Neural cell (in vitro differentiated cells): ENCODE measurements at regions not wholly inside any gene's neighbourhood (a gene's known extent, or its start where the extent isn't known, plus 50 kb on each side); places are given as distances from the start of the nearest gene placed in this dataset.
"Not testable (repeated sequence)": the region's sequence is repeated elsewhere in the genome, so short reads cannot be mapped to it uniquely, and the experiment has no call there.

Experiments
- H2AFZ ChIP-seq: fragments of 200-600, 300-800 bp; sonication (generic), shearing (Covaris generic); 2 replicates; pipeline ENCODE4 v1.6.0; 2014; ENCODE audit warnings: low read depth, mild to moderate bottlenecking, antibody characterized with exemption, low read length, moderate library complexity
- H3F3A ChIP-seq: fragments of 200-600 bp; shearing (Covaris generic); 2 replicates; pipeline ENCODE4 v1.6.1; 2016; ENCODE audit warnings: mild to moderate bottlenecking, moderate library complexity, mixed read lengths, antibody characterized with exemption, low read length; ENCODE audit not compliant: insufficient read depth, poor library complexity, severe bottlenecking
- H3K27ac ChIP-seq: fragments of 200-600, 300-800 bp; sonication (generic), shearing (Covaris generic); 2 replicates; pipeline ENCODE4 v1.5.1; 2014; ENCODE audit warnings: mild to moderate bottlenecking, low read length, moderate library complexity
- H3K27me3 ChIP-seq: fragments of 300-800, 200-600 bp; sonication (generic), shearing (Covaris generic); 2 replicates; pipeline ENCODE4 v1.6.0; 2014; ENCODE audit warnings: mild to moderate bottlenecking, low read depth, low read length, moderate library complexity; ENCODE audit not compliant: insufficient read depth
- H3K36me3 ChIP-seq: fragments of 300-800, 200-600 bp; sonication (generic), shearing (Covaris generic); 2 replicates; pipeline ENCODE4 v1.5.1; 2014; ENCODE audit warnings: mild to moderate bottlenecking, antibody characterized with exemption, low read length, moderate library complexity; ENCODE audit not compliant: insufficient read depth
- H3K4me2 ChIP-seq: fragments of 300-800, 200-600 bp; sonication (generic), shearing (Covaris generic); 2 replicates; pipeline ENCODE4 v1.6.0; 2014; ENCODE audit warnings: mild to moderate bottlenecking, low read length
- H3K4me3 ChIP-seq: fragments of 300-800, 200-600 bp; sonication (generic), shearing (Covaris generic); 2 replicates; pipeline ENCODE4 v1.5.1; 2014; ENCODE audit warnings: mild to moderate bottlenecking, low read length, moderate library complexity
- H3K79me2 ChIP-seq: fragments of 200-600 bp; shearing (Covaris generic); replicated peaks from 2 replicates; pipeline ENCODE4 v1.6.0; 2014; ENCODE audit warnings: mild to moderate bottlenecking, low read length, moderate library complexity; ENCODE audit not compliant: insufficient read depth
- H3K9ac ChIP-seq: fragments of 300-800, 200-600 bp; sonication (generic), shearing (Covaris generic); 2 replicates; pipeline ENCODE4 v1.6.1; 2016; ENCODE audit warnings: mild to moderate bottlenecking, low read length, mixed read lengths
- H3K9me2 ChIP-seq: fragments of 200-600 bp; shearing (Covaris generic); 2 replicates; pipeline ENCODE4 v1.6.1; 2016; ENCODE audit warnings: mild to moderate bottlenecking, low read length, mixed read lengths; ENCODE audit not compliant: insufficient read depth
- H3K9me3 ChIP-seq: fragments of 200-600, 300-800 bp; sonication (generic), shearing (Covaris generic); 2 replicates; pipeline ENCODE4 v1.6.1; 2016; ENCODE audit warnings: mild to moderate bottlenecking, mixed run types, low read length, moderate library complexity, mixed read lengths
- H4K20me1 ChIP-seq: fragments of 200-600 bp; shearing (Covaris generic); 2 replicates; pipeline ENCODE4 v1.6.1; 2016; ENCODE audit warnings: mild to moderate bottlenecking, mixed run types; ENCODE audit not compliant: insufficient read depth
- CTCF ChIP-seq: fragments of 450-650 bp; IDR thresholded peaks from 2 replicates; pipeline ENCODE4 v1.5.1; 2014; ENCODE audit warnings: antibody characterized with exemption, mild to moderate bottlenecking, moderate library complexity; ENCODE audit not compliant: poor library complexity, severe bottlenecking
- EP300 ChIP-seq: fragments of 450-650 bp; conservative IDR thresholded peaks from 2 replicates; pipeline ENCODE4 v1.6.1; 2014; ENCODE audit warnings: antibody characterized with exemption, mild to moderate bottlenecking, moderate library complexity; ENCODE audit not compliant: poor library complexity, severe bottlenecking
- EZH2 ChIP-seq: fragments of 200-600, 300-800 bp; shearing (Covaris generic), sonication (generic); IDR thresholded peaks from 2 replicates; pipeline ENCODE4 v1.6.1; 2014; ENCODE audit warnings: antibody characterized with exemption, low read length, borderline replicate concordance, mild to moderate bottlenecking; ENCODE audit not compliant: insufficient read depth, poor library complexity, severe bottlenecking
- MXI1 ChIP-seq: fragments of 450-650 bp; conservative IDR thresholded peaks from 2 replicates; pipeline ENCODE4 v1.6.1; 2014; ENCODE audit warnings: antibody characterized with exemption, mild to moderate bottlenecking; ENCODE audit not compliant: poor library complexity, severe bottlenecking
- POLR2AphosphoS5 ChIP-seq: IDR thresholded peaks from 2 replicates; pipeline ENCODE4 v1.6.1; 2012
- RAD21 ChIP-seq: fragments of 450-650 bp; conservative IDR thresholded peaks from 2 replicates; pipeline ENCODE4 v1.6.1; 2014; ENCODE audit warnings: antibody characterized with exemption, mild to moderate bottlenecking, moderate library complexity
- REST ChIP-seq: IDR thresholded peaks from 2 replicates; pipeline ENCODE4 v1.6.1; 2012; ENCODE audit warnings: borderline replicate concordance
- TAF1 ChIP-seq: IDR thresholded peaks from 2 replicates; pipeline ENCODE4 v1.6.1; 2012; ENCODE audit warnings: low read depth

GRCh38 chr14:70256601-70257000, 67.8 kb upstream of the SLC8A3 start:
- Histone ChIP-seq H4K20me1 (no peaks in the 10 kb centered on the region), H3K36me3 (no peaks in the 10 kb centered on the region), H3K9me2 (no peaks in the 10 kb centered on the region), H3K4me3 (no peak overlapping the region), H3F3A (no peaks in the 10 kb centered on the region), H3K27ac (no peak overlapping the region), H3K79me2 (no peaks in the 10 kb centered on the region), H3K9me3 (no peaks in the 10 kb centered on the region), H2AFZ (no peak overlapping the region), H3K4me2 (no peak overlapping the region), H3K27me3 (peaks cover 5% of the 10 kb centered on the region), H3K9ac (no peak overlapping the region)
- no peak for TF ChIP-seq RAD21
- no peak for TF ChIP-seq EZH2
- no peak for TF ChIP-seq POLR2AphosphoS5
- TF ChIP-seq TAF1: no peak
- no peak for TF ChIP-seq EP300
- TF ChIP-seq REST: no peak
- TF ChIP-seq CTCF: no peak

GRCh38 chr14:70255071-70256057, 66.6 kb upstream of the SLC8A3 start:
- H3K36me3 ChIP-seq, H3K9me3 ChIP-seq, H2AFZ ChIP-seq, H3K4me2 ChIP-seq, H3K9ac ChIP-seq, H4K20me1 ChIP-seq, H3K9me2 ChIP-seq, H3K27me3 ChIP-seq, H3K79me2 ChIP-seq, H3K27ac ChIP-seq, H3F3A ChIP-seq, H3K4me3 ChIP-seq: not testable (repeated sequence)

- Histone ChIP-seq H3K9ac (no peak overlapping the region), H3K4me2 (no peak overlapping the region), H4K20me1 (no peaks in the 10 kb centered on the region), H3K9me3 (no peaks in the 10 kb centered on the region), H3K27me3 (peaks cover 5% of the 10 kb centered on the region), H2AFZ (no peak overlapping the region), H3K36me3 (no peaks in the 10 kb centered on the region), H3K27ac (no peak overlapping the region), H3K9me2 (no peaks in the 10 kb centered on the region), H3K79me2 (no peaks in the 10 kb centered on the region), H3F3A (no peaks in the 10 kb centered on the region), H3K4me3 (peak overlapping the region; percentile 58)
- TF ChIP-seq MXI1: no peak
- TF ChIP-seq RAD21: no peak
- no peak for TF ChIP-seq TAF1
Observed at GRCh38 chr14:70254476-70254961, 65.8 kb upstream of the SLC8A3 start.

- H4K20me1 ChIP-seq, H2AFZ ChIP-seq, H3K27ac ChIP-seq, H3K4me2 ChIP-seq, H3K9ac ChIP-seq, H3K36me3 ChIP-seq, H3K27me3 ChIP-seq, H3K9me2 ChIP-seq, H3K4me3 ChIP-seq, H3F3A ChIP-seq, H3K9me3 ChIP-seq, H3K79me2 ChIP-seq: not testable (repeated sequence)
Observed at GRCh38 chr14:70253547-70253946, 64.8 kb upstream of the SLC8A3 start.
